ENCODE measurements at regions not wholly inside any gene's neighbourhood (a gene's known extent, or its start where the extent isn't known, plus 50 kb on each side); places are given as distances from the start of the nearest gene placed in this dataset.

- Histone ChIP-seq H3K4me1 (ENCODE audit: insufficient read depth, insufficient read length) (no peaks in the 10 kb centered on the region), H3K9me3 (ENCODE audit: insufficient read depth, low read length) (peaks cover 18% of the 10 kb centered on the region; the same call in 1 of the 2 replicates)
- no peak for DNase-seq (ENCODE audit: low read depth, low spot score)
Observed at GRCh38 chr7:21370283-21370982, 57.5 kb upstream of the SP4 start.

DNA sequence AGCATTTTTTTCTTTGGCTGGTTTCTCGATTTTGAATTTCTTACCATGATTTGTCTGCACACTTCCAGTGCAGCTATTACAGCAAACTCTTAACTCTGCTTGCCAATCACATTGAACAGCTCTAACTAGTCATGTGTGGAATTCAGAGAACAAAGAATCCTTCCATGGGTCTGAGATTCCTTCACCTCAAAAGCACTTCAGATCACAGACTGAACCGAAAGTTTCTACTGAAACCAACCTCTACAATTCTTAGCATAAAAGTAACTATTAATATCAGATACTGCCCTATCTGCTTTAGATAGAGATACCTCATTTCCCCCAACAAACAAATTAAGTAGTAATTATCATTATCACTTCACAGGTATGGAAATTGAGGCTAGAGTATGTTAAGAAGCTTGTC is 56.5 kb upstream of the SP4 start:
- Histone ChIP-seq H3K4me3 (ENCODE audit: insufficient read length, low read depth) (no peak overlapping the region), H3K9ac (ENCODE audit: insufficient read length, low read depth) (no peak overlapping the region), H3K27me3 (ENCODE audit: insufficient read depth, insufficient read length) (no peaks in the 10 kb centered on the region), H3K36me3 (ENCODE audit: insufficient read depth, insufficient read length, low read length) (no peaks in the 10 kb centered on the region), H3K4me1 (ENCODE audit: insufficient read depth, insufficient read length) (no peaks in the 10 kb centered on the region), H3K9me3 (ENCODE audit: insufficient read depth, low read length) (peaks cover 22% of the 10 kb centered on the region; the same call in 1 of the 2 replicates)
- peak; percentile 16 for DNase-seq (ENCODE audit: low read depth, low spot score)
- TF ChIP-seq SUZ12 (IDR thresholded peaks at IDR 0.05; ENCODE audit: extremely low read depth, insufficient read depth, insufficient read length) (no peak), YY1 (IDR thresholded peaks at IDR 0.05; ENCODE audit: insufficient read depth, insufficient read length) (no peak), ZNF274 (IDR thresholded peaks at IDR 0.05; ENCODE audit: low read depth, low read length) (no peak)

More at GRCh38 chr7:21370283-21370982, 57.5 kb upstream of the SP4 start:
- H3K4me3 ChIP-seq (ENCODE audit: insufficient read length, low read depth), result no peak overlapping the region
- no peak overlapping the region for H3K9ac ChIP-seq (ENCODE audit: insufficient read length, low read depth)
- no peaks in the 10 kb centered on the region for H3K36me3 ChIP-seq (ENCODE audit: insufficient read depth, insufficient read length, low read length)
- H3K27me3 ChIP-seq (ENCODE audit: insufficient read depth, insufficient read length), result no peaks in the 10 kb centered on the region
- no peak for TF ChIP-seq ZNF274 (IDR thresholded peaks at IDR 0.05; ENCODE audit: low read depth, low read length)
- no peak for TF ChIP-seq SUZ12 (IDR thresholded peaks at IDR 0.05; ENCODE audit: extremely low read depth, insufficient read depth, insufficient read length)
- no peak for TF ChIP-seq YY1 (IDR thresholded peaks at IDR 0.05; ENCODE audit: insufficient read depth, insufficient read length)

DNA sequence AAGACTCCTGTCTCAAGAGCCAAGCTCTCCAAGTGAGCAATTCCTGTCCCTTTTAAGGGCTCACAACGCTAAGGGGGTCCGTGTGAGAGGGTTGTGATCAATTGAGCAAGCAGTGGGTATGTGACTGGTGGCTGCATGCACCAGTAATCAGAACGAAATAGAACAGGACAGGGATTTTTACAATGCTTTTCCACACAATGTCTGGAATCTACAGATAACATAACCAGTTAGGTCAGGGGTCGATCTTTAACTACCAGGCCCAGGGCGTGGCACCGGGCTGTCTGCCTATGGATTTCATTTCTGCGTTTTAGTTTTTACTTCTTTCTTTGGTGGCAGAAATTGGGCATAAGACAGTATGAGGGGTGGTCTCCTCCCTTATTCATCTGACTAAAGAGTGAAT is 54.9 kb upstream of the SP4 start:
- H3K4me3 ChIP-seq (ENCODE audit: insufficient read length, low read depth), result no peak overlapping the region
- no peaks in the 10 kb centered on the region for H3K27me3 ChIP-seq (ENCODE audit: insufficient read depth, insufficient read length)
- no peak for DNase-seq (ENCODE audit: low read depth, low spot score)
- H3K36me3 ChIP-seq (ENCODE audit: insufficient read depth, insufficient read length, low read length), result no peaks in the 10 kb centered on the region
- no peak overlapping the region for H3K9ac ChIP-seq (ENCODE audit: insufficient read length, low read depth)
- no peak for TF ChIP-seq SUZ12 (IDR thresholded peaks at IDR 0.05; ENCODE audit: extremely low read depth, insufficient read depth, insufficient read length)
- TF ChIP-seq ZNF274 (IDR thresholded peaks at IDR 0.05; ENCODE audit: low read depth, low read length), result no peak
- TF ChIP-seq YY1 (IDR thresholded peaks at IDR 0.05; ENCODE audit: insufficient read depth, insufficient read length), result no peak
- peaks cover 36% of the 10 kb centered on the region for H3K9me3 ChIP-seq (ENCODE audit: insufficient read depth, low read length)
- no peaks in the 10 kb centered on the region for H3K4me1 ChIP-seq (ENCODE audit: insufficient read depth, insufficient read length)

GRCh38 chr7:21374134-21374533 is 53.7 kb upstream of the SP4 start:
- TF ChIP-seq ZNF274 (IDR thresholded peaks at IDR 0.05; ENCODE audit: low read depth, low read length) (no peak), SUZ12 (IDR thresholded peaks at IDR 0.05; ENCODE audit: extremely low read depth, insufficient read depth, insufficient read length) (no peak), YY1 (IDR thresholded peaks at IDR 0.05; ENCODE audit: insufficient read depth, insufficient read length) (no peak)
- no peak overlapping the region for H3K9ac ChIP-seq (ENCODE audit: insufficient read length, low read depth)
- H3K4me1 ChIP-seq (ENCODE audit: insufficient read depth, insufficient read length), result no peaks in the 10 kb centered on the region
- no peak overlapping the region for H3K4me3 ChIP-seq (ENCODE audit: insufficient read length, low read depth)
- H3K27me3 ChIP-seq (ENCODE audit: insufficient read depth, insufficient read length), result no peaks in the 10 kb centered on the region
- peaks cover 46% of the 10 kb centered on the region for H3K9me3 ChIP-seq (ENCODE audit: insufficient read depth, low read length)
- no peaks in the 10 kb centered on the region for H3K36me3 ChIP-seq (ENCODE audit: insufficient read depth, insufficient read length, low read length)
- no peak for DNase-seq (ENCODE audit: low read depth, low spot score)

DNA sequence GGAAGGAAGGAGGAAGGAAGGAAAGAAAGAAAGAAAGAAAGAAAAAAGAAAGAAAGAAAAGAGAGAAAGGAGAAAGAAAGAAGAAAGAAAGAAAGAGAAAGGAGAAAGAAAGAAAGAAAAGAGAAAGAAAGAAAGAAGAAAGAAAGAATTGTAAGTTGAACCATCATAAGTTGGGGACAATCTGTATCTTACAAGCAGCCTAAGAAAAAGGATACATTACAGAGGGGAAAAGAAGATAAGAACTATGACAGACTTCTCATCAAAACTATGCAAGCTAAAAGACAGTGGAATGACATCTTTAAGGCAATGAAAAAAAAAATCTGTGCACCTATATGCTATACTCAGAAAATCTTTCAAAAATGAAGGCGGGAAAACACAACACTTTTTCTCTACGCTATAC is 50.3 kb upstream of the SP4 start:
- no peaks in the 10 kb centered on the region for H3K36me3 ChIP-seq (ENCODE audit: insufficient read depth, insufficient read length, low read length)
- no peaks in the 10 kb centered on the region for H3K27me3 ChIP-seq (ENCODE audit: insufficient read depth, insufficient read length)
- H3K9me3 ChIP-seq (ENCODE audit: insufficient read depth, low read length), result peaks cover 48% of the 10 kb centered on the region
- H3K9ac ChIP-seq (ENCODE audit: insufficient read length, low read depth), result no peak overlapping the region
- no peak for TF ChIP-seq YY1 (IDR thresholded peaks at IDR 0.05; ENCODE audit: insufficient read depth, insufficient read length)
- no peak for TF ChIP-seq SUZ12 (IDR thresholded peaks at IDR 0.05; ENCODE audit: extremely low read depth, insufficient read depth, insufficient read length)
- TF ChIP-seq ZNF274 (IDR thresholded peaks at IDR 0.05; ENCODE audit: low read depth, low read length), result no peak
- H3K4me3 ChIP-seq (ENCODE audit: insufficient read length, low read depth), result no peak overlapping the region
- H3K4me1 ChIP-seq (ENCODE audit: insufficient read depth, insufficient read length), result no peaks in the 10 kb centered on the region
- no peak for DNase-seq (ENCODE audit: low read depth, low spot score)
